ENCODE measurements at regions not wholly inside any gene's neighbourhood (a gene's known extent, or its start where the extent isn't known, plus 50 kb on each side); places are given as distances from the start of the nearest gene placed in this dataset.

- Histone ChIP-seq H3K4me2 (ENCODE audit: low read length) (no peak overlapping the region), H3K27me3 (ENCODE audit: control insufficient read depth, insufficient read depth, low read length) (no peaks in the 10 kb centered on the region), H3K79me2 (no peaks in the 10 kb centered on the region), H3K9me3 (ENCODE audit: control insufficient read depth, low read length) (no peaks in the 10 kb centered on the region), H3K36me3 (ENCODE audit: control insufficient read depth, insufficient read depth, low read length) (no peaks in the 10 kb centered on the region), H3K4me3 (ENCODE audit: low read depth, low read length) (no peak overlapping the region), H3K4me1 (no peaks in the 10 kb centered on the region), H3K9ac (no peak overlapping the region), H3K27ac (no peak overlapping the region), H2AFZ (no peak overlapping the region)
- TF ChIP-seq CTCF (IDR thresholded peaks at IDR 0.05) = no peak
Measured at GRCh38 chr18:34280000-34280399, 55.3 kb upstream of the NOL4 start.

DNA sequence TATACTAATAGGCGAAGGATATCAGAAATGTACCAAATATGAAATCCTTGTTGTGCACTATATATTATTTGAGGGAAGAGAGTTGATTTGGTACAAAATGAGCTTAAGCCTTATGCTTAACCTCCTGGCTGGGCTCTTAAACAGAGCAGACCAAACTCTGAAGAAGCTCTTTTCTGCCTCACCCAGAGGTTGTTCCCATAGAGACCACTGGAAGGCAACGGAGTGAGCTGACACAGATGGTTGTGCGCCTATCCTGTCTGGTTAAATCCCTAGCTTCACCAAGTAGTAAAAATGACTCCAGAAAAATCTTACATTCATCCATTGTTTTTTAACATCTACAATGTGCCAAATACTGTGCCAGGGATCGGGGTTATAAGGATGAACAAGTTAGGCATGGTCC lies 55.9 kb upstream of the NOL4 start:
- TF ChIP-seq CTCF (IDR thresholded peaks at IDR 0.05) = no peak
- Histone ChIP-seq H3K79me2 (no peaks in the 10 kb centered on the region), H3K27ac (no peak overlapping the region), H3K4me1 (no peaks in the 10 kb centered on the region), H3K4me2 (ENCODE audit: low read length) (no peak overlapping the region), H3K9ac (no peak overlapping the region), H3K4me3 (ENCODE audit: low read depth, low read length) (no peak overlapping the region), H3K27me3 (ENCODE audit: control insufficient read depth, insufficient read depth, low read length) (no peaks in the 10 kb centered on the region), H3K36me3 (ENCODE audit: control insufficient read depth, insufficient read depth, low read length) (no peaks in the 10 kb centered on the region), H3K9me3 (ENCODE audit: control insufficient read depth, low read length) (no peaks in the 10 kb centered on the region), H2AFZ (no peak overlapping the region)

DNA sequence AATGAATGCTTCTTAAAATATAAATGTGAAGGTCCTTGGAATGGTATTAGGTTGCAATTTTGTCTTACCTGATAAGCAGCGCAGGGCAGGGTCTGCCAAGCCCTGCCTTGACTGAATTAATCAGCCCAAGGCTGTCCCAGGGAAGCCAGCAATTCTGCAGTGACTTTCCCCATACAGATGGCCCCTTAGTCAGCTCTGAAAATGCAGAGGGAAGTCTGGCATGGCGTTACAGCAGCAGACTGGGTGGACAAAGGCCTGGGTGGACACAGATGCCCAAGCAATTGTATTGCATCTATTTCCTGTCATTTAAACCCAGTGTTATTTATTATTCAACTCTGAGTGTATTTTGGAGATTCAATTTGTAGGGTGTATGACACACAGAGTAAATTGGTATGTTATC lies 56.6 kb upstream of the NOL4 start:
- H3K4me3 ChIP-seq (ENCODE audit: low read depth, low read length) = no peak overlapping the region
- H3K9me3 ChIP-seq (ENCODE audit: control insufficient read depth, low read length) = no peaks in the 10 kb centered on the region
- no peaks in the 10 kb centered on the region for H3K79me2 ChIP-seq
- no peak overlapping the region for H3K9ac ChIP-seq
- H3K4me2 ChIP-seq (ENCODE audit: low read length) = no peak overlapping the region
- no peak overlapping the region for H2AFZ ChIP-seq
- no peaks in the 10 kb centered on the region for H3K27me3 ChIP-seq (ENCODE audit: control insufficient read depth, insufficient read depth, low read length)
- no peaks in the 10 kb centered on the region for H3K36me3 ChIP-seq (ENCODE audit: control insufficient read depth, insufficient read depth, low read length)
- no peak for TF ChIP-seq CTCF (IDR thresholded peaks at IDR 0.05)
- no peaks in the 10 kb centered on the region for H3K4me1 ChIP-seq
- no peak overlapping the region for H3K27ac ChIP-seq

GRCh38 chr18:34281722-34282121 lies 57.0 kb upstream of the NOL4 start:
- Histone ChIP-seq H3K9ac (no peak overlapping the region), H3K4me1 (no peaks in the 10 kb centered on the region), H3K27ac (no peak overlapping the region), H3K4me3 (ENCODE audit: low read depth, low read length) (no peak overlapping the region), H2AFZ (no peak overlapping the region), H3K27me3 (ENCODE audit: control insufficient read depth, insufficient read depth, low read length) (no peaks in the 10 kb centered on the region), H3K79me2 (no peaks in the 10 kb centered on the region), H3K36me3 (ENCODE audit: control insufficient read depth, insufficient read depth, low read length) (no peaks in the 10 kb centered on the region), H3K4me2 (ENCODE audit: low read length) (no peak overlapping the region), H3K9me3 (ENCODE audit: control insufficient read depth, low read length) (no peaks in the 10 kb centered on the region)
- TF ChIP-seq CTCF (IDR thresholded peaks at IDR 0.05) = no peak

DNA sequence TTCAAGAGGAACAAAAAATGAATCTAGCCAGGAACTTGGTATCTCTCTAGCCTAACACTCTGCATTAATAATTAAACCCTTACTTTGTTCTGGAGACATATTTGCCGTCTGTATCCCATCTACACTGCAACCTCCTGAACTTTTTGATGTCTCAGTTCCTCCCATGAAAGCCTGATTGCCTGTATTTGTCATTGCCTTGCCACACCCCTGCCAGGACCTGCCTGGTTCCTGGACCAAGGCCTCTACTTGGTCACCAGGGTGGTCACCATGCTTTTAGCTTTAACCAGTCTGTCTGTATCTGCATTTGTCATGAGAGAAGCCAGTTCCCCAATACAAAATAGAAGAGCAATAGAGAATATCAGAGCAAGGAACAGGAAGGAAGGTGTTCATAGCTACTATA lies 58.8 kb upstream of the NOL4 start:
- Histone ChIP-seq H3K36me3 (ENCODE audit: control insufficient read depth, insufficient read depth, low read length) (no peaks in the 10 kb centered on the region), H3K4me2 (ENCODE audit: low read length) (no peak overlapping the region), H2AFZ (no peak overlapping the region), H3K4me3 (ENCODE audit: low read depth, low read length) (no peak overlapping the region), H3K9ac (no peak overlapping the region), H3K79me2 (no peaks in the 10 kb centered on the region), H3K4me1 (no peaks in the 10 kb centered on the region), H3K27me3 (ENCODE audit: control insufficient read depth, insufficient read depth, low read length) (no peaks in the 10 kb centered on the region), H3K27ac (no peak overlapping the region), H3K9me3 (ENCODE audit: control insufficient read depth, low read length) (no peaks in the 10 kb centered on the region)
- no peak for TF ChIP-seq CTCF (IDR thresholded peaks at IDR 0.05)

Data from parathyroid adenoma (tissue), 2 donors.